ENCODE measurements at regions not wholly inside any gene's neighbourhood (a gene's known extent, or its start where the extent isn't known, plus 50 kb on each side); places are given as distances from the start of the nearest gene placed in this dataset.
A peak's percentile ranks its signal among the peaks of the same experiment; 100 is the strongest.

- DNase-seq (ENCODE audit: low spot score): peak; percentile 88
Measured at GRCh38 chr4:114364857-114365256, 233.8 kb upstream of the UGT8 start.

- DNase-seq (ENCODE audit: low spot score): no peak
Measured at GRCh38 chr4:114365591-114365990, 233.0 kb upstream of the UGT8 start.

GRCh38 chr4:114366368-114366767, 232.2 kb upstream of the UGT8 start:
- no peak for DNase-seq (ENCODE audit: low spot score)

GRCh38 chr4:114368751-114369150, 229.9 kb upstream of the UGT8 start:
- DNase-seq (ENCODE audit: low spot score): no peak

GRCh38 chr4:114373508-114373907, 225.1 kb upstream of the UGT8 start:
- no peak for DNase-seq (ENCODE audit: low spot score)

- DNase-seq (ENCODE audit: low spot score): peak; percentile 56
Measured at GRCh38 chr4:114378305-114378903, 220.2 kb upstream of the UGT8 start.

GRCh38 chr4:114383067-114383466, 215.5 kb upstream of the UGT8 start:
- DNase-seq (ENCODE audit: low spot score): no peak

GRCh38 chr4:114383721-114384120, 214.9 kb upstream of the UGT8 start:
- DNase-seq (ENCODE audit: low spot score): peak; percentile 80

GRCh38 chr4:114384629-114385028, 214.0 kb upstream of the UGT8 start:
- DNase-seq (ENCODE audit: low spot score): peak; percentile 39

- no peak for DNase-seq (ENCODE audit: low spot score)
Measured at GRCh38 chr4:114385195-114385985, 213.2 kb upstream of the UGT8 start.

- peak; percentile 44 for DNase-seq (ENCODE audit: low spot score)
Measured at GRCh38 chr4:114386637-114387233, 211.9 kb upstream of the UGT8 start.

- no peak for DNase-seq (ENCODE audit: low spot score)
Measured at GRCh38 chr4:114389070-114389685, 209.4 kb upstream of the UGT8 start.

GRCh38 chr4:114393295-114394038, 205.1 kb upstream of the UGT8 start:
- no peak for DNase-seq (ENCODE audit: low spot score)

GRCh38 chr4:114396808-114397207, 201.8 kb upstream of the UGT8 start:
- DNase-seq (ENCODE audit: low spot score): no peak

GRCh38 chr4:114398410-114398809, 200.2 kb upstream of the UGT8 start:
- peak; percentile 60 for DNase-seq (ENCODE audit: low spot score)

GRCh38 chr4:114399105-114399504, 199.5 kb upstream of the UGT8 start:
- peak; percentile 41 for DNase-seq (ENCODE audit: low spot score)

GRCh38 chr4:114400531-114400930, 198.1 kb upstream of the UGT8 start:
- peak; percentile 75 for DNase-seq (ENCODE audit: low spot score)

- DNase-seq (ENCODE audit: low spot score): no peak
Measured at GRCh38 chr4:114401483-114401882, 197.1 kb upstream of the UGT8 start.

GRCh38 chr4:114417214-114417613, 181.4 kb upstream of the UGT8 start:
- no peak for DNase-seq (ENCODE audit: low spot score)

- DNase-seq (ENCODE audit: low spot score): no peak
Measured at GRCh38 chr4:114420069-114420468, 178.5 kb upstream of the UGT8 start.

- DNase-seq (ENCODE audit: low spot score): no peak
Measured at GRCh38 chr4:114423582-114423981, 175.0 kb upstream of the UGT8 start.

- DNase-seq (ENCODE audit: low spot score): no peak
Measured at GRCh38 chr4:114435116-114435515, 163.5 kb upstream of the UGT8 start.
